ENCODE measurements at regions not wholly inside any gene's neighbourhood (a gene's known extent, or its start where the extent isn't known, plus 50 kb on each side); places are given as distances from the start of the nearest gene placed in this dataset.
"Not testable (repeated sequence)": the region's sequence is repeated elsewhere in the genome, so short reads cannot be mapped to it uniquely, and the experiment has no call there.

DNA sequence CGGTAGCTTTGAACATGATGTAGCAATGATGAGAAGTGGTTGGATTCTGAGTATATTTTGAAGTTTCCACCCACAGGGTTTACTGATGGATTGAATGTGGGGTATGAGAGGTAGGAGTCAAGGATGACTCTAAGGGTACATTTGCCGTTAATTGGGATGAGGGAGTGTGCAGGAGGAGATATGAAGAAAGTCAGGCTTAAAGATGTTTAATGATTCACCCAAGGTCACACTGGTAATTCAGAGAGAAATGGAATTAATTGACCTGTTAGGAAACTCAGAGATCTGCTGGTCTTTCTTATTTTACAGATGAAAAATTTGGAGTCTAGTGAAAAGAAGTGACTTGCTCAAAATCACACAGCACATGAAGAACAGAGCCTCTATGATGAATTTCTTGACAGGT lies 390.7 kb downstream of the GBA3 start:
- Histone ChIP-seq H3K4me1 (ENCODE audit: low read length) (no peaks in the 10 kb centered on the region), H3K4me2 (ENCODE audit: low read depth, low read length) (no peak overlapping the region), H3K4me3 (ENCODE audit: low read length) (no peak overlapping the region), H3K79me2 (ENCODE audit: low read length) (no peaks in the 10 kb centered on the region), H3K27me3 (replicated peaks; ENCODE audit: insufficient read depth, low read length) (no peaks in the 10 kb centered on the region), H3K9ac (ENCODE audit: low read length) (no peak overlapping the region), H4K20me1 (ENCODE audit: insufficient read depth, low read length) (no peaks in the 10 kb centered on the region), H3F3A (ENCODE audit: insufficient read depth, low read length) (no peaks in the 10 kb centered on the region), H3K9me3 (replicated peaks; ENCODE audit: insufficient read depth, low read length) (no peaks in the 10 kb centered on the region), H2AFZ (ENCODE audit: low read length) (no peak overlapping the region), H3K9me2 (replicated peaks; ENCODE audit: insufficient read depth, low read length) (no peaks in the 10 kb centered on the region), H3K27ac (ENCODE audit: low read length) (no peak overlapping the region), H3K36me3 (replicated peaks; ENCODE audit: insufficient read depth, low read length) (no peaks in the 10 kb centered on the region)
- no peak for DNase-seq
- TF ChIP-seq EZH2phosphoT487 (IDR thresholded peaks at IDR 0.05; ENCODE audit: low read length) = no peak
- TF ChIP-seq CTCF (IDR thresholded peaks at IDR 0.05; ENCODE audit: low read length) = no peak
- TF ChIP-seq EZH2 (optimal IDR thresholded peaks at IDR 0.05; ENCODE audit: low read depth, low read length) = no peak

- H3K79me2 ChIP-seq (ENCODE audit: low read length); DNase-seq; H3K9me2 ChIP-seq (replicated peaks; ENCODE audit: insufficient read depth, low read length); H3K4me3 ChIP-seq (ENCODE audit: low read length); H3K9ac ChIP-seq (ENCODE audit: low read length); H4K20me1 ChIP-seq (ENCODE audit: insufficient read depth, low read length); H3K36me3 ChIP-seq (replicated peaks; ENCODE audit: insufficient read depth, low read length); H3K4me1 ChIP-seq (ENCODE audit: low read length); H3K4me2 ChIP-seq (ENCODE audit: low read depth, low read length); H3K27ac ChIP-seq (ENCODE audit: low read length); H3K27me3 ChIP-seq (replicated peaks; ENCODE audit: insufficient read depth, low read length); H3F3A ChIP-seq (ENCODE audit: insufficient read depth, low read length); H3K9me3 ChIP-seq (replicated peaks; ENCODE audit: insufficient read depth, low read length); H2AFZ ChIP-seq (ENCODE audit: low read length): not testable (repeated sequence)
Observed at GRCh38 chr4:23080171-23080570, 387.4 kb downstream of the GBA3 start.

DNA sequence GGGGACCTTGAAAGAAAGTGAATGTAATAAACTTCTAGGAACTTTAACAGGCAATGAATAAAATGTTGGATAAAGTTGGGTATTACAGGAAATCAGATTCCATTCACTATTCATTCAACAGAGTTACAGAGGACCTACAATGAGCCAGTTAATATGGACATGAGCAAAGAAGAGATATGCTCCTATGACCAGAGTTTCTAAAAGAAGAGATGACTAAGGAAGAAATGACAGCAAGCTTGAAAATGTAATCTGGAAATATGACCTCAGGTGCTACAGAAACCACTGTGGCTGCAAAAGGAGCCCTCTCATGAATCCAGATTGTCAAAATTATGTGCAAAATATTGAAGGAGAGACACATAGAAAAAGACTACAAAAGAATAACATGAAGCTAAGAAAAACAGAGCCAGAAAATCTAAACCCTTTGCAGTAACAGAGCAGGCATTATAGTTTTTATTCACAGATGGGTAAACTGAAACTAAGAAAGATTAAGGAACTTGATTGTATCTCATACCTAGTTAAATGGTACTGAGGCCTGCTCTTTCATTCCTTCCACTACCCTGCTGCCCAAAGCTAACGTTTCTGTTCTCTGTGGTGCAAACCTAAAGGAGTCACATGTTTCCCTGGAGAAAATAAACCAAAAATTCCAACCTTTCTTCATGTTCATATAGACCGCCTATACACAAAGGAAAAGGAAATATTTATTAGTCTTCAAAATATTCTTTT lies 378.3 kb downstream of the GBA3 start:
- Histone ChIP-seq H3F3A (ENCODE audit: insufficient read depth, low read length) (no peaks in the 10 kb centered on the region), H3K27ac (ENCODE audit: low read length) (no peak overlapping the region), H3K9ac (ENCODE audit: low read length) (no peak overlapping the region), H3K9me3 (replicated peaks; ENCODE audit: insufficient read depth, low read length) (no peaks in the 10 kb centered on the region), H3K4me1 (ENCODE audit: low read length) (no peaks in the 10 kb centered on the region), H3K27me3 (replicated peaks; ENCODE audit: insufficient read depth, low read length) (no peaks in the 10 kb centered on the region), H3K9me2 (replicated peaks; ENCODE audit: insufficient read depth, low read length) (no peaks in the 10 kb centered on the region), H3K36me3 (replicated peaks; ENCODE audit: insufficient read depth, low read length) (no peaks in the 10 kb centered on the region), H2AFZ (ENCODE audit: low read length) (no peak overlapping the region), H3K79me2 (ENCODE audit: low read length) (no peaks in the 10 kb centered on the region), H4K20me1 (ENCODE audit: insufficient read depth, low read length) (no peaks in the 10 kb centered on the region), H3K4me2 (ENCODE audit: low read depth, low read length) (no peak overlapping the region; the same call in 1 of the 2 replicates), H3K4me3 (ENCODE audit: low read length) (no peak overlapping the region)
- TF ChIP-seq EZH2phosphoT487 (IDR thresholded peaks at IDR 0.05; ENCODE audit: low read length) = no peak
- no peak for TF ChIP-seq CTCF (IDR thresholded peaks at IDR 0.05; ENCODE audit: low read length)
- TF ChIP-seq EZH2 (optimal IDR thresholded peaks at IDR 0.05; ENCODE audit: low read depth, low read length) = no peak
- DNase-seq = no peak

GRCh38 chr4:23068756-23069155 lies 376.0 kb downstream of the GBA3 start:
- no peaks in the 10 kb centered on the region for H3F3A ChIP-seq (ENCODE audit: insufficient read depth, low read length)
- H3K4me2 ChIP-seq (ENCODE audit: low read depth, low read length) = no peak overlapping the region
- no peak overlapping the region for H3K27ac ChIP-seq (ENCODE audit: low read length)
- H2AFZ ChIP-seq (ENCODE audit: low read length) = no peak overlapping the region
- H3K9ac ChIP-seq (ENCODE audit: low read length) = no peak overlapping the region
- no peaks in the 10 kb centered on the region for H3K9me2 ChIP-seq (replicated peaks; ENCODE audit: insufficient read depth, low read length)
- no peaks in the 10 kb centered on the region for H3K79me2 ChIP-seq (ENCODE audit: low read length)
- H3K36me3 ChIP-seq (replicated peaks; ENCODE audit: insufficient read depth, low read length) = no peaks in the 10 kb centered on the region
- DNase-seq = no peak
- H3K27me3 ChIP-seq (replicated peaks; ENCODE audit: insufficient read depth, low read length) = no peaks in the 10 kb centered on the region
- no peak overlapping the region for H3K4me3 ChIP-seq (ENCODE audit: low read length)
- H4K20me1 ChIP-seq (ENCODE audit: insufficient read depth, low read length) = no peaks in the 10 kb centered on the region
- no peaks in the 10 kb centered on the region for H3K4me1 ChIP-seq (ENCODE audit: low read length)
- no peaks in the 10 kb centered on the region for H3K9me3 ChIP-seq (replicated peaks; ENCODE audit: insufficient read depth, low read length)
- TF ChIP-seq EZH2phosphoT487 (IDR thresholded peaks at IDR 0.05; ENCODE audit: low read length) (no peak), CTCF (IDR thresholded peaks at IDR 0.05; ENCODE audit: low read length) (no peak), EZH2 (optimal IDR thresholded peaks at IDR 0.05; ENCODE audit: low read depth, low read length) (no peak)
